ENCODE measurements at regions not wholly inside any gene's neighbourhood (a gene's known extent, or its start where the extent isn't known, plus 50 kb on each side); places are given as distances from the start of the nearest gene placed in this dataset.

DNA sequence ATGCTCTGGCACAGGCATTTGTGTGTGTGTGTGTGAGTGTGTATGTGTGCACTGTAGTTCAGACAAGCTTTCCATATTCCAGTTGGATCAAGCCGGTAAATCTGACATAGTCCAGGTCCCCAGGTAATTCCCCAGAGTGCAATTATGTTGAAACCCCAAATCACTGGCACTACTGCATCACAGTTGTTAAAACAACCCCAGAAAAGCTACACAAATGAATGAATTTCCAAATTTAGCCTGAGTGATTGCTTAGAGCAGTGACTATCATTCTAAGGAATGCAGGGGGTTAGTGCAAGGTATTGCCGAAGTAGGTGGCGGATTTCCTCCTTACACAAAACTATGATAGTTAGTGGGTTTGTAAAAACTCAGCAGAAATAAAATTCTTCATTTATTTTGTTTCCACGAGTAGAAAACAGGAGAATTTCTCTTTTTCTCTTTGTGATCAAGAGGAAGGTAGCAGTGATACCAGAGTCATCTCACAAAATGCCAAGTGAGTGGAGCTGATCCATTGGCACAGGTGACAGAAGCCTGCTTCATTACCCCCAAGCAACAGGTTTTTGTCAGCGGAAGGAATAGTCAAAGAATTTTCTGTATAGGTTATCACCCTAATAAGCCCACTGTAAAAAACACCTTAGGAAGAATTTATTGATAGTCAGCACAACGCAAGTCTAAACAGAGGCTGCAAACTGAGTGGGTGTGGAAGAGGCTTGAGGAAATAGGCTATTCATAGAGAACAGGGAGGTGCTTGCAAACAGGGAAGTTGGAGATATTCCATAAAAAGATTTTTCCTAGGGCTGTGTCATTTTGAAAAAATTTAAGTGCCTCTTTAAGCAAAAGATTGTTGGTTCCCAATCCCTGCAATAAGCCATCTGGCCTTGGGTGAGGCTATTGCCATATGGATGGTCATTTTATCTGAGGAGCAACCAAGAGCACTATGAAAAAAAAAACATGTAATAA, 385.1 kb downstream of the CHSY3 start:
- no peaks in the 10 kb centered on the region for H3K9me3 ChIP-seq (ENCODE audit: control insufficient read depth in 1 of 2, insufficient read depth in 1 of 2, low read depth in 1 of 2, low read length in 2 of 2)
- no TSS peak for BruUV-seq (replicated peaks)
- intact Hi-C loops (cut with micrococcal nuclease), result no loop called here
- peak; percentile 54 for ATAC-seq
- H3K27me3 ChIP-seq (ENCODE audit: insufficient read depth, low read length), result no peaks in the 10 kb centered on the region
- no peaks in the 10 kb centered on the region for H3K79me2 ChIP-seq (ENCODE audit: insufficient read depth, low read length)
- no peaks in the 10 kb centered on the region for H3K36me3 ChIP-seq (ENCODE audit: control insufficient read depth in 1 of 2, insufficient read depth in 2 of 2, low read length in 2 of 2)
- H4K20me1 ChIP-seq (ENCODE audit: insufficient read depth), result no peaks in the 10 kb centered on the region
- H3K27ac ChIP-seq (ENCODE audit: low read depth, low read length), result no peak overlapping the region
- no peak overlapping the region for H3K9ac ChIP-seq (ENCODE audit: low read length)
- CTCF ChIA-PET, result no interaction called here
- no peaks in the 10 kb centered on the region for H3K9me2 ChIP-seq (ENCODE audit: insufficient read depth)
- RAD21 ChIA-PET (ENCODE audit: low non-redundant PET in 1 of 2, low total read pairs in 2 of 2, uncharacterized antibody in 2 of 2, unreplicated experiment in 2 of 2), result no interaction called here
- H3K4me1 ChIP-seq (ENCODE audit: control insufficient read depth in 1 of 2, insufficient read depth in 2 of 2, low read length in 2 of 2), result peaks cover 4 to 14% of the 10 kb centered on the region in 2 experiments; a peak in 2 of 4 replicates
- H2AFZ ChIP-seq (ENCODE audit: low read depth, low read length, poor library complexity, severe bottlenecking), result peak overlapping the region; percentile 42
- H3K4me3 ChIP-seq (replicated peaks in 1 of 2; ENCODE audit: low read depth in 1 of 2, low read length in 2 of 2), result no peak overlapping the region
- no peak for DNase-seq (ENCODE audit: low read depth, low spot score)
- POLR2A ChIA-PET, result no interaction called here
- TF ChIP-seq, protein P1, sequence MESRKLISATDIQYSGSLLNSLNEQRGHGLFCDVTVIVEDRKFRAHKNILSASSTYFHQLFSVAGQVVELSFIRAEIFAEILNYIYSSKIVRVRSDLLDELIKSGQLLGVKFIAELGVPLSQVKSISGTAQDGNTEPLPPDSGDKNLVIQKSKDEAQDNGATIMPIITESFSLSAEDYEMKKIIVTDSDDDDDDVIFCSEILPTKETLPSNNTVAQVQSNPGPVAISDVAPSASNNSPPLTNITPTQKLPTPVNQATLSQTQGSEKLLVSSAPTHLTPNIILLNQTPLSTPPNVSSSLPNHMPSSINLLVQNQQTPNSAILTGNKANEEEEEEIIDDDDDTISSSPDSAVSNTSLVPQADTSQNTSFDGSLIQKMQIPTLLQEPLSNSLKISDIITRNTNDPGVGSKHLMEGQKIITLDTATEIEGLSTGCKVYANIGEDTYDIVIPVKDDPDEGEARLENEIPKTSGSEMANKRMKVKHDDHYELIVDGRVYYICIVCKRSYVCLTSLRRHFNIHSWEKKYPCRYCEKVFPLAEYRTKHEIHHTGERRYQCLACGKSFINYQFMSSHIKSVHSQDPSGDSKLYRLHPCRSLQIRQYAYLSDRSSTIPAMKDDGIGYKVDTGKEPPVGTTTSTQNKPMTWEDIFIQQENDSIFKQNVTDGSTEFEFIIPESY (IDR thresholded peaks at IDR 0.05; ENCODE audit: extremely low read depth, insufficient replicate concordance, low read length), result no peak
- no peak for TF ChIP-seq EGR1 (IDR thresholded peaks at IDR 0.05; ENCODE audit: low read depth)
- TF ChIP-seq ZFX (IDR thresholded peaks at IDR 0.05), result no peak
- TF ChIP-seq JUND (IDR thresholded peaks at IDR 0.05), result peak; percentile 28; the same call in 1 of the 2 replicates
- no peak for TF ChIP-seq CBX3 (IDR thresholded peaks at IDR 0.05; ENCODE audit: low read depth)
- no peak for TF ChIP-seq POLR2A (IDR thresholded peaks at IDR 0.05; ENCODE audit: borderline replicate concordance, extremely low read depth, insufficient read depth, insufficient read length)
- TF ChIP-seq EZH2 (IDR thresholded peaks at IDR 0.05), result no peak
- TF ChIP-seq RAD21 (IDR thresholded peaks at IDR 0.05; ENCODE audit: low read depth), result no peak
- TF ChIP-seq CEBPB (IDR thresholded peaks at IDR 0.05; ENCODE audit: low read depth), result peak; percentile 23; the same call in 1 of the 2 replicates
- no peak for TF ChIP-seq ATF3 (IDR thresholded peaks at IDR 0.05)
- no peak for TF ChIP-seq EZH2phosphoT487 (IDR thresholded peaks at IDR 0.05; ENCODE audit: borderline replicate concordance)
- no peak for TF ChIP-seq ZNF274 (IDR thresholded peaks at IDR 0.05; ENCODE audit: low read depth, low read length)
- no peak for TF ChIP-seq YY1 (IDR thresholded peaks at IDR 0.05; ENCODE audit: extremely low read depth, insufficient replicate concordance, low read depth, low read length)
- no peak for TF ChIP-seq CTCF (IDR thresholded peaks at IDR 0.05 in 2 of 3, conservative IDR thresholded peaks at IDR 0.05 in 1 of 3; ENCODE audit: borderline replicate concordance in 1 of 3, insufficient read depth in 1 of 3, low read depth in 2 of 3, low read length in 2 of 3)
- no peak for TF ChIP-seq SP1 (IDR thresholded peaks at IDR 0.05; ENCODE audit: low read depth)
- TF ChIP-seq SRF (IDR thresholded peaks at IDR 0.05; ENCODE audit: low read depth), result 0 out of 2 replicates have a peak, but pooled peaks have one; percentile 35
- TF ChIP-seq FOSL1 (IDR thresholded peaks at IDR 0.05; ENCODE audit: low read depth), result no peak
- TF ChIP-seq, protein P2, sequence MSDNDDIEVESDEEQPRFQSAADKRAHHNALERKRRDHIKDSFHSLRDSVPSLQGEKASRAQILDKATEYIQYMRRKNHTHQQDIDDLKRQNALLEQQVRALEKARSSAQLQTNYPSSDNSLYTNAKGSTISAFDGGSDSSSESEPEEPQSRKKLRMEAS (IDR thresholded peaks at IDR 0.05), result no peak
- no peak for TF ChIP-seq TCF7L2 (IDR thresholded peaks at IDR 0.05; ENCODE audit: borderline replicate concordance, extremely low read depth, insufficient read depth, insufficient read length)
- peak overlapping the region; percentile 47 for H3K4me2 ChIP-seq (ENCODE audit: low read length)

All from HCT116 (cell line).